Myocyte (in vitro differentiated cells): ENCODE measurements at regions not wholly inside any gene's neighbourhood (a gene's known extent, or its start where the extent isn't known, plus 50 kb on each side); places are given as distances from the start of the nearest gene placed in this dataset.
"Not testable (repeated sequence)": the region's sequence is repeated elsewhere in the genome, so short reads cannot be mapped to it uniquely, and the experiment has no call there.

Experiments used
- DNase-seq: peaks from one replicate; pipeline ENCODE4 v3.0.0-alpha.2; 2012; ENCODE audit warnings: low read depth

DNA sequence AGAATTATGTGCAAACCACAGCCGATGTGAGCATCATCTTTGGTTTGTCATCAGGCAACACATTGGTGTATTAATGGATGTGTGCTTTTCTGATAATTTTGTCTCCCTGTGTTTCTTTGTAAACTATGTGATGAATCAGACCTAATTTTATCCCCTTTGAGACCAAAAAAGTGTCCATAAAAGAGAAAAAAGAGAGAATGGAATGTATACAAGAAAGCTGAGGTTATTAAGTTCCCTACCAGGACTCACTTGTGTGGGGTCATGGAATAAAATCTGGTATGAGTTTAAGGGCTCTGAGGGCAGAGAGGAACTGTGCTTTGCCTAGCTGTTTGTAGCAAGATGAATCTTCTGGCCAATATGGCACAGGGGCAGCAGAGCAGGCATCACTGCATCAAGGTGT is 239.5 kb upstream of the HAND2 start:
- no peak for DNase-seq

DNA sequence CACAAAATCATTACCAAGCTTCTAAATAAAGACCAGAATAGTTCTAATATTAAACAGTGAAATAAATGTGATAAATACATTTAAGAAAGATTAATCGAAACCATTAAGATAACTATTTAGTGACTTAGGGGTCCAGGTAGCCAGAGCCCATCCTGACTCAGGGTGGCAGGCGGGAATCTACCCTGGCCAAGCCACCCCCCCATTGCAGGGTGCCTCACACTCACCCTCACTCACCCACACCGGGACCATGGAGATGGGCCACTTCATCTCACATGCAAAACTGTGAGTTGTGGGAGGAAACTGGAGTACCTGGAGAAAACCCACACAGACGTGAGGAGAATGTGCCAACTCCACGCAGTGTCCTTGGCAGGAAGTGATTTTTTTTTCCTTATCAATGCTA is 237.6 kb upstream of the HAND2 start:
- DNase-seq = no peak

DNA sequence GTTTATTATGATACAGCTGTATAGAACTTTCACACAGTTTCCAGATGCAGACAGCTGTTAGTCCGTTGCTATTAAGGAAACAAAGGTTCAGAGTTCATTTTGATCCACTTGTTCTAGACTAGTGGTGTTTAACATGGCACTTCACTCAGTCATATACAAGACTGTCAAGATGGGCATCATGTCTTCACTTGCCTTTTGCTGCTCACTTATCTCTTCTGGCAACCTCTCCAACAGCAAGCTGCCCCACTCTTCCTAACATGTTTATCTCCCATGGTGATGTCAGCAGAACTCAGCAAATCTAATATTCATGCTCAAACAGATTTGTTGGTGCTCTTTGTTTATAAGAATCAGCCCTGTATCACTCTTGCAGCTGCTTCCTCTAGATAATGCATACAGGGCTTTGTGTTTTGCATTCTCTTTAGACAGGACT is 236.2 kb upstream of the HAND2 start:
- no peak for DNase-seq

GRCh38 chr4:173765751-173766150 is 235.7 kb upstream of the HAND2 start:
- no peak for DNase-seq

GRCh38 chr4:173763389-173763788 is 233.4 kb upstream of the HAND2 start:
- DNase-seq = peak; percentile 17

- DNase-seq = no peak
Observed at GRCh38 chr4:173761938-173762337, 231.9 kb upstream of the HAND2 start.

GRCh38 chr4:173761236-173761635 is 231.2 kb upstream of the HAND2 start:
- no peak for DNase-seq

- no peak for DNase-seq
Observed at GRCh38 chr4:173758132-173758531, 228.1 kb upstream of the HAND2 start.

GRCh38 chr4:173753408-173753807 is 223.4 kb upstream of the HAND2 start:
- DNase-seq = no peak

DNA sequence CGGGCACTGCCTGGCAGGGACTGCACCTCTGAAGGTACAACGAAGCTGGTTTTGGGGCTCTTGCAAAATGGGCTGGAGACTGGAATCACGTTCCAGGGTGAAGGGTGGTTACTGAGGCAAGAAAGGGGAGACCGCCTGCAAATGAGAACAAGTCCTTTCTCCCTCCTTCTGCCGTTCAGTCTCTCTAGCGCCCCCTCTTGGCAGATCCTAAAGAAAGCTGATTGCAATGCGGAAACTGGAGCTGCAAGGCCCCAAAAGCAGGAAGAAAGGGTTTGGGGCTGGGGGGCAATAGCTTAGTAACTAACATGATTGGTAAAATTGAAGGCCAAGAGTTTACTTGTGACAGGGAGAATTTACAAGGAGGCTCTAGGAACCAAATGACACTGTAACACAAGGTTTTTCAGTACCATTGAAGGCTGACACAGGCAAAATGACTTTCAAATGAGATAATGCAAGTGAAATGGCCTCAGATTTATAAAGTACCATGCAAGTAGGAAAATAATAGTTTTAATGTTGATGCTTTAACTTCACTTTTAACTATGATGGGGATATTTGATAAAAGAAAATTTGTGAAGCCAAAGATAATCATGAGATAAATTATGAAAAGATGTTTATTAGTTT is 222.7 kb upstream of the HAND2 start:
- DNase-seq = peak; percentile 53

DNA sequence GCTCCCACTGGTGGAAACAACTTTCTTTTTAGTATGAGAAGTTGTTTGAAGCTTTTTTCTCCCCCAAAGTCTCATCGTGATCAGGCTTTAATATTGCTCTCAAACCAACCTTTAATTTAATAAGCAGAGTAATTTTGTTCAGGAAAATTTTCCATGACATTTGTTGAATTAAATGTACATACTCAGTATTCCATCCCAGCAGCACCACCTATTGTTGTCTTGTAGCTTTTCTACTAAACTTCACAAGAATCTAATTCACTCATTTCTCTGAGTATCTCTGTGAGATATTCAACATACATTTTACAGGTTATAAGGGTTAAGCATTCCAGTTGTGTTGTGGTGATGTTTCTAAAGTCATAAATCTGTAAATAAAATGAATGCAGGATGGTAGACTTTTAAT is 218.3 kb upstream of the HAND2 start:
- no peak for DNase-seq

DNA sequence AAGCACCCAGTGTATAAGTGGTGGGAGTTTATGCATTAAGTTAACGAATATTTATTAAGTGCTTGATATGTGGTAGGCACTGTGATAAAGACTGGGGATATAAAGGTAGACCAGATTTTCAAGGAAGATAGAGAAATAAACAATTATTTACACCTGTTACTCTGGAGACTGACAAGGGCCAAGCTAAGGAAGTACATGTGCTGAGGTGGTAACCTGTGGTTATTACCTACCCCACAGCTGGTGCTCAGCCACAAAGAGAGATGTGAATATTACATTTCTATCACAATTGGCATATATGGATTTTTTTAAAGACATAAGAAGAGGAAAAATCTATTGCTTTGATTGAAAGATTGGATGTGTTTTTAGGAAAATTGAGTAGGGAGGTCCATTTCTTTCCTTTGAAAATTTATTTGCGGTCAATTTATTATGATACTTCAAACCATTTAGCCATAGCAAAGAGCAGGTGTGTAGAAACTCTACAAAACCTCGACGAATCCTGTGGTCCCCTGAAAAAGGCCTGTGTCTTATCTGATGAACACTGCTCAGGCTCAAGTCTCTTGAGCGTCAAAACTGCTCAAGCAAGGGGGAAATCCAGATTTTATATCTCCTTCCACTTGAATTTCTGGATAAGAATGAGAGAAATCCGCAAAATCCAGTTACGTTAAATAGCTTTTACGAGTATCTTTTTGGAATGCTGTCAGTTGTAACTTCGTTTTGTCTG is 217.7 kb upstream of the HAND2 start:
- no peak for DNase-seq

- no peak for DNase-seq
Observed at GRCh38 chr4:173746424-173746823, 216.4 kb upstream of the HAND2 start.

DNA sequence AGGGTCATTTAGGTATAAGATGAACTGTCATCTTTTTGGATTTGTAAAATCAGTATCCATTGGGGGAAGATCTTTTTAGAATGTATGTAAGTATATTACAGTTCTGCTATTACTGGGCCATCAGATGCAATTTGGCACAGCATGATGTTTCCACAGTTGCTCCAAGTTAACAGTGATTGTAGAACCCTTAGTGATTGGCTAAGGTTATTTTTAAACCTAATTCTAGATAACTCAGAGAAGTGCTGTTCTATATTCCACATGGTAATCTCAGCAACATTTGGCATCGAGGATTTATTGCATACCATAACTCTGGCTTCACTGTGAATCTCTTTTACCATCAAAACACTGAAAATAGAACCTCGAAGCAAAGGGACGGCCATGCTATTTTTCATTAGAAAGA is 215.7 kb upstream of the HAND2 start:
- no peak for DNase-seq

- DNase-seq = no peak
Observed at GRCh38 chr4:173736840-173737239, 206.8 kb upstream of the HAND2 start.

- no peak for DNase-seq
Observed at GRCh38 chr4:173735585-173735984, 205.6 kb upstream of the HAND2 start.

DNA sequence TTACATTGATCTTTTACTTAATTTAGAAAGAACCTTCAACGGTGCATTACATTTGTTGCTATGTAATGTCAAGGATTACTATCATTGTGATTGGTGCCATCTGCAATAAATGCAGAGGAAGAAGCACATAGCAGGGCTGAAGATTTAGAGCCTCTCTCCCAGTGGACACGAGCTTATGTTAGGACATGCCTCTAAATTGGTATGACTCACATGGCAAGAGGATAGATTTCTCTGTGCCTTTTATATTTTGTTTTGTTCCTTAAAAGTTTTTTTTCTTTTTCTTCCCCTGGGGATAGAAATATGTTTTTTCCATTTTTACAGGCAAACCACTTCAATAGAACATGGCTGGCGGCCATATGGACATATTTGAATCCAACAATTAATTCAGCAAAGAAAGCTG is 205.0 kb upstream of the HAND2 start:
- peak; percentile 37 for DNase-seq

DNA sequence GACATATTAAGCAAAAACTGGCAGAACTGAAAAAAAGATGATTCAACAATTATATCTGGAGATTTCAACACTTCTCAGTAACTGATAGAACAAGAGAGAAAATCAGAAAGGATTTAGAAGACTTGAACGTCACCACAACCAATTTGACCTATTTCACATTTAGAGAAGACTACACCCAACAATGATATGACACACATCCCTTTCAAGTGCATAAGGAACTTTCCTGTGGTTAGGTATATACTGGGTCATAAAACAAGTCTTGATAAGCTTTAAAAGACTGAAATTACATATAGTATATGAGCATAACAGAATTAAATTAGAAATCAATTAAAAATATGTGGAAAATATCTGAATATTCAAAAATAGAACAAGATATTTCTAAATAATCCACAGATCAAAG is 201.2 kb upstream of the HAND2 start:
- no peak for DNase-seq

DNA sequence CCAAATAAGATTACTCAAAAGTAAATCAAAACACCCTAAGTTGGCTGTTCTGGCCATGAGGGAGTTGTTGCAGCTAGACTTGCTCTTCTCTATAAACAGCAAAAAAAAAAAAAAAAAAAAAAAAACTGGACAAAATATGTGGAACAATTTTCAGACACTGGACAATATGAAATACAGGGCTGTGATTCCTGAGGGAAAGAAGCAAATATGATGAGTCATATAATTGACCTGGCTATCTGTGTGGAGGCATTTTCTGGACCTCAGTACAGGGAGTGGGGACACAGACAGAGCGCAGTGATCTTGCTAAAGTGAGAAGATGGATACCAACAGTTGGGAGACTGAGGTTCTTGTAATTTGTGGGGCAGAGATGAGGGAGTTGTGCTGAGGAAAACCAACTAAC is 192.0 kb upstream of the HAND2 start:
- DNase-seq = no peak

DNA sequence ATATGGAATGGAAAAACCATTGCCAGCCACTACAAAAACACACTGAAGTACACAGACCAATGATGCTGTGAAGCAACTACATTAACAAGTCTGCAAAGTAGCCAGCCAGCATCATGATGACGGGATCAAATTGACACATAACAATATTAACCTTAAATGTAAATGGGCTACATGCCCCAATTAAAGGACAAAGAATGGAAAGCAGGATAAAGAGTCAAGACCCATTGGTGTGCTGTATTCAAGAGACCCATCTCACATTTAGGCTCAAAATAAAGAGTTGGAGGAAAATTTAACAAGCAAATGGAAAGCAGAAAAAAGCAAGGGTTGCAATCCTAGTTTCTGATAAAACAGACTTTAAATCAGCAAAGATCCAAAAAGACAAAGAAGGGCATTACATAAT is 188.5 kb upstream of the HAND2 start:
- DNase-seq = not testable (repeated sequence)

GRCh38 chr4:173717581-173717980 is 187.6 kb upstream of the HAND2 start:
- no peak for DNase-seq

GRCh38 chr4:173714456-173714855 is 184.4 kb upstream of the HAND2 start:
- no peak for DNase-seq

- DNase-seq = no peak
Observed at GRCh38 chr4:173713026-173713425, 183.0 kb upstream of the HAND2 start.
